Keratinocyte (primary cell): ENCODE measurements at regions not wholly inside any gene's neighbourhood (a gene's known extent, or its start where the extent isn't known, plus 50 kb on each side); places are given as distances from the start of the nearest gene placed in this dataset.

Experiments used
- DNase-seq: peaks from one replicate; pipeline ENCODE4 v3.0.0-alpha.2; 2011; ENCODE audit warnings: low read depth, missing footprints, low spot score
- FAIRE-seq: peaks from 2 replicates; lab custom pipeline; 2011; peaks lifted over from hg19 to GRCh38; lab: Jason Lieb, UNC
- H2AFZ ChIP-seq: 2 replicates; pipeline ENCODE4 v1.6.0; 2012; ENCODE audit warnings: low read length, control low read depth, inconsistent platforms; ENCODE audit not compliant: control insufficient read depth
- H3K27ac ChIP-seq: 2 replicates; pipeline ENCODE4 v1.5.1; 2011; ENCODE audit warnings: low read length; ENCODE audit not compliant: control insufficient read depth, insufficient read depth
- H3K27me3 ChIP-seq: 3 replicates; pipeline ENCODE4 v1.6.0; 2011; ENCODE audit warnings: low read length; ENCODE audit not compliant: control insufficient read depth, insufficient read depth; ENCODE audit errors: extremely low read depth
- H3K36me3 ChIP-seq, 2 experiments: 2 replicates in 1 of 2; 3 replicates in 1 of 2; pipeline ENCODE4 v1.5.1; 2011; ENCODE audit warnings: low read length in 2 of 2, mild to moderate bottlenecking in 1 of 2; ENCODE audit not compliant: control insufficient read depth in 2 of 2, insufficient read depth in 2 of 2; ENCODE audit errors: extremely low read depth in 1 of 2
- H3K4me1 ChIP-seq: 3 replicates; pipeline ENCODE4 v1.5.1; 2011; ENCODE audit warnings: low read length; ENCODE audit not compliant: control insufficient read depth, insufficient read depth; ENCODE audit errors: extremely low read depth
- H3K4me2 ChIP-seq: 3 replicates; pipeline ENCODE4 v1.6.0; 2011; ENCODE audit warnings: low read depth, low read length; ENCODE audit not compliant: control insufficient read depth, insufficient read depth; ENCODE audit errors: extremely low read depth
- H3K4me3 ChIP-seq, 3 experiments: fragments of 200-600 bp in 1 of 3; sonication (generic) in 1 of 3; 2 replicates in 2 of 3; 3 replicates in 1 of 3; pipeline ENCODE4 v1.5.1; 2011 to 2016; ENCODE audit warnings: low read length in 3 of 3, mild to moderate bottlenecking in 3 of 3, control low read depth in 2 of 3, inconsistent platforms in 1 of 3, low read depth in 1 of 3, mixed read lengths in 1 of 3, mixed run types in 1 of 3, moderate library complexity in 1 of 3; ENCODE audit not compliant: control insufficient read depth in 2 of 3, insufficient read depth in 2 of 3; ENCODE audit errors: extremely low read depth in 1 of 3
- H3K79me2 ChIP-seq: 2 replicates; pipeline ENCODE4 v1.6.0; 2012; ENCODE audit warnings: low read length; ENCODE audit not compliant: control insufficient read depth, insufficient read depth
- H3K9ac ChIP-seq: 3 replicates; pipeline ENCODE4 v1.6.0; 2011; ENCODE audit warnings: low read length; ENCODE audit not compliant: control insufficient read depth, insufficient read depth; ENCODE audit errors: extremely low read depth
- H3K9me1 ChIP-seq: 3 replicates; pipeline ENCODE4 v1.6.0; 2011; ENCODE audit warnings: low read length; ENCODE audit not compliant: control insufficient read depth, insufficient read depth; ENCODE audit errors: extremely low read depth
- H3K9me3 ChIP-seq: 2 replicates; pipeline ENCODE4 v1.5.1; 2012; ENCODE audit warnings: low read depth, low read length; ENCODE audit not compliant: control insufficient read depth
- H4K20me1 ChIP-seq: 3 replicates; pipeline ENCODE4 v1.6.0; 2011; ENCODE audit warnings: low read length; ENCODE audit not compliant: control insufficient read depth, insufficient read depth; ENCODE audit errors: extremely low read depth
- CTCF ChIP-seq, 3 experiments: IDR thresholded peaks in 1 of 3; conservative IDR thresholded peaks in 1 of 3; optimal IDR thresholded peaks in 1 of 3; 2 replicates in 2 of 3; 3 replicates in 1 of 3; pipeline versions ENCODE3 to v1.5.1; 2011; ENCODE audit warnings: low read length in 3 of 3, mild to moderate bottlenecking in 3 of 3, moderate library complexity in 2 of 3, control low read depth in 1 of 3, inconsistent platforms in 1 of 3; ENCODE audit not compliant: insufficient read depth in 2 of 3; ENCODE audit errors: extremely low read depth in 1 of 3
- EZH2 ChIP-seq: IDR thresholded peaks from one replicate; pipeline ENCODE4 v1.6.1; 2012; ENCODE audit warnings: inconsistent platforms, mild to moderate bottlenecking, low read length, moderate library complexity
- dilution Hi-C: fragments of 300-500 bp; cut with MboI; formaldehyde crosslinking; loops from one replicate; pipeline ENCODE4 v1.7.0; 2020; ENCODE audit warnings: low sequenced_read_pairs; ENCODE audit not compliant: extremely low pct_ligation_motif_present

GRCh38 chr11:79616392-79616851, 175.6 kb upstream of the TENM4 start:
- H3K4me3 ChIP-seq = no peak overlapping the region
- no peak overlapping the region for H2AFZ ChIP-seq
- H3K9me3 ChIP-seq = no peaks in the 10 kb centered on the region
- dilution Hi-C loops = no loop called here
- no peaks in the 10 kb centered on the region for H3K36me3 ChIP-seq
- H4K20me1 ChIP-seq = no peaks in the 10 kb centered on the region
- H3K4me2 ChIP-seq = peak overlapping the region; percentile 11
- peaks cover 22% of the 10 kb centered on the region for H3K4me1 ChIP-seq
- FAIRE-seq = peak; percentile 64
- peak overlapping the region; percentile 11 for H3K27ac ChIP-seq
- peak; percentile 48 for DNase-seq
- no peaks in the 10 kb centered on the region for H3K9me1 ChIP-seq
- H3K79me2 ChIP-seq = no peaks in the 10 kb centered on the region
- H3K27me3 ChIP-seq = no peaks in the 10 kb centered on the region
- H3K9ac ChIP-seq = no peak overlapping the region
- no peak for TF ChIP-seq EZH2
- no peak for TF ChIP-seq CTCF (optimal IDR thresholded peaks at IDR 0.05 in 1 of 3, IDR thresholded peaks at IDR 0.05 in 1 of 3, conservative IDR thresholded peaks at IDR 0.05 in 1 of 3; ENCODE audit: extremely low read depth in 1 of 3, insufficient read depth in 2 of 3, low read length in 3 of 3)

- no peaks in the 10 kb centered on the region for H4K20me1 ChIP-seq
- no peaks in the 10 kb centered on the region for H3K27me3 ChIP-seq
- no peaks in the 10 kb centered on the region for H3K36me3 ChIP-seq
- DNase-seq (no peak), FAIRE-seq (no peak)
- no peaks in the 10 kb centered on the region for H3K9me1 ChIP-seq
- H3K9me3 ChIP-seq = no peaks in the 10 kb centered on the region
- no peak overlapping the region for H2AFZ ChIP-seq
- no peak overlapping the region for H3K4me3 ChIP-seq
- TF ChIP-seq EZH2 (no peak), CTCF (optimal IDR thresholded peaks at IDR 0.05 in 1 of 3, IDR thresholded peaks at IDR 0.05 in 1 of 3, conservative IDR thresholded peaks at IDR 0.05 in 1 of 3; ENCODE audit: extremely low read depth in 1 of 3, insufficient read depth in 2 of 3, low read length in 3 of 3) (no peak)
- dilution Hi-C loops = no loop called here
- H3K27ac ChIP-seq = no peak overlapping the region
- H3K79me2 ChIP-seq = no peaks in the 10 kb centered on the region
- H3K9ac ChIP-seq = no peak overlapping the region
- peaks cover 28% of the 10 kb centered on the region for H3K4me1 ChIP-seq
- no peak overlapping the region for H3K4me2 ChIP-seq
These were observed 174.6 kb upstream of the TENM4 start for GRCh38 chr11:79615425-79615824.
